Neutrophil (primary cell): ENCODE measurements at regions not wholly inside any gene's neighbourhood (a gene's known extent, or its start where the extent isn't known, plus 50 kb on each side); places are given as distances from the start of the nearest gene placed in this dataset.

Source experiments
- H3K27ac ChIP-seq: fragments of 200-600 bp; sonication (generic); 2 replicates; pipeline ENCODE4 v1.5.1; 2016; ENCODE audit warnings: mild to moderate bottlenecking, moderate library complexity
- H3K27me3 ChIP-seq: fragments of 200-600 bp; sonication (generic); 2 replicates; pipeline ENCODE4 v1.6.0; 2016; ENCODE audit warnings: mild to moderate bottlenecking
- H3K36me3 ChIP-seq: fragments of 200-600 bp; sonication (generic); 2 replicates; pipeline ENCODE4 v1.5.1; 2017
- H3K4me1 ChIP-seq, 2 experiments: fragments of 200-600 bp in 1 of 2; sonication (generic) in 1 of 2; 1 replicate in 1 of 2; 2 replicates in 1 of 2; pipeline versions ENCODE4 v1.5.1 to v1.6.1; 2013 to 2016; ENCODE audit warnings: low read depth in 1 of 2, low read length in 1 of 2, mild to moderate bottlenecking in 1 of 2, moderate library complexity in 1 of 2; ENCODE audit not compliant: control insufficient read depth in 1 of 2, insufficient read depth in 1 of 2
- H3K4me3 ChIP-seq, 2 experiments: fragments of 200-600 bp in 1 of 2; sonication (generic) in 1 of 2; 1 replicate in 1 of 2; 2 replicates in 1 of 2; pipeline ENCODE4 v1.5.1; 2013 to 2016; ENCODE audit warnings: low read depth in 1 of 2, low read length in 1 of 2, mild to moderate bottlenecking in 1 of 2, moderate library complexity in 1 of 2
- H3K9me3 ChIP-seq: fragments of 200-600 bp; sonication (generic); 2 replicates; pipeline ENCODE4 v1.5.1; 2016
- TF ChIP-seq, protein P1 (sequence below): fragments of 200-600 bp; sonication (generic); IDR thresholded peaks from 2 replicates; pipeline ENCODE4 v1.5.1; 2016; ENCODE audit warnings: antibody characterized with exemption

DNA sequence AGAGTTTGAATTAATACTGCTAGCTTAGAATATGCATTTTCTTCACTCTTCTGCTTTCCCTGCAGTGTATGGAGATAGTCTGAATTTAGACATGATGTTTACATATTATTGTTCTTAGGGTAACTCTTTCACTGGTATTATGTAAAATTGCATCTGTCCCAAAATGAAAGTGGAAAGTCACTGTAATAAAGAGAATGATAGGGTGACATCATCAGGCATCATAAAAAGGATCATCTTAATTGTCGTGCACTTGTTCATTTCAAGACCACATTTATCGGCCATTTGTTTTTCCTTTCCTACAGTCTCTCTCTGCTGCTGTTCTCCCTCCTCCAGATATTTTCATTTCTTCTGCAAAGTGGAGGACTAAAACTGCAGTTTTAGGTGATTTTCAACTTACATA lies 61.9 kb upstream of the ZNF281 start:
- H3K36me3 ChIP-seq, result no peaks in the 10 kb centered on the region
- TF ChIP-seq, protein P1, sequence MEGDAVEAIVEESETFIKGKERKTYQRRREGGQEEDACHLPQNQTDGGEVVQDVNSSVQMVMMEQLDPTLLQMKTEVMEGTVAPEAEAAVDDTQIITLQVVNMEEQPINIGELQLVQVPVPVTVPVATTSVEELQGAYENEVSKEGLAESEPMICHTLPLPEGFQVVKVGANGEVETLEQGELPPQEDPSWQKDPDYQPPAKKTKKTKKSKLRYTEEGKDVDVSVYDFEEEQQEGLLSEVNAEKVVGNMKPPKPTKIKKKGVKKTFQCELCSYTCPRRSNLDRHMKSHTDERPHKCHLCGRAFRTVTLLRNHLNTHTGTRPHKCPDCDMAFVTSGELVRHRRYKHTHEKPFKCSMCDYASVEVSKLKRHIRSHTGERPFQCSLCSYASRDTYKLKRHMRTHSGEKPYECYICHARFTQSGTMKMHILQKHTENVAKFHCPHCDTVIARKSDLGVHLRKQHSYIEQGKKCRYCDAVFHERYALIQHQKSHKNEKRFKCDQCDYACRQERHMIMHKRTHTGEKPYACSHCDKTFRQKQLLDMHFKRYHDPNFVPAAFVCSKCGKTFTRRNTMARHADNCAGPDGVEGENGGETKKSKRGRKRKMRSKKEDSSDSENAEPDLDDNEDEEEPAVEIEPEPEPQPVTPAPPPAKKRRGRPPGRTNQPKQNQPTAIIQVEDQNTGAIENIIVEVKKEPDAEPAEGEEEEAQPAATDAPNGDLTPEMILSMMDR, result no peak

GRCh38 chr1:200468264-200469001 lies 58.6 kb upstream of the ZNF281 start:
- H3K9me3 ChIP-seq, result no peaks in the 10 kb centered on the region
- TF ChIP-seq, protein P1, result no peak
- H3K4me3 ChIP-seq, result no peak overlapping the region
- H3K36me3 ChIP-seq, result no peaks in the 10 kb centered on the region
- no peaks in the 10 kb centered on the region for H3K4me1 ChIP-seq
- H3K27ac ChIP-seq, result no peak overlapping the region
- H3K27me3 ChIP-seq, result no peaks in the 10 kb centered on the region

More for the DNA sequence above, 61.9 kb upstream of the ZNF281 start:
- Histone ChIP-seq H3K27ac (no peak overlapping the region), H3K4me3 (no peak overlapping the region), H3K4me1 (no peaks in the 10 kb centered on the region), H3K27me3 (no peaks in the 10 kb centered on the region), H3K9me3 (no peaks in the 10 kb centered on the region)

DNA sequence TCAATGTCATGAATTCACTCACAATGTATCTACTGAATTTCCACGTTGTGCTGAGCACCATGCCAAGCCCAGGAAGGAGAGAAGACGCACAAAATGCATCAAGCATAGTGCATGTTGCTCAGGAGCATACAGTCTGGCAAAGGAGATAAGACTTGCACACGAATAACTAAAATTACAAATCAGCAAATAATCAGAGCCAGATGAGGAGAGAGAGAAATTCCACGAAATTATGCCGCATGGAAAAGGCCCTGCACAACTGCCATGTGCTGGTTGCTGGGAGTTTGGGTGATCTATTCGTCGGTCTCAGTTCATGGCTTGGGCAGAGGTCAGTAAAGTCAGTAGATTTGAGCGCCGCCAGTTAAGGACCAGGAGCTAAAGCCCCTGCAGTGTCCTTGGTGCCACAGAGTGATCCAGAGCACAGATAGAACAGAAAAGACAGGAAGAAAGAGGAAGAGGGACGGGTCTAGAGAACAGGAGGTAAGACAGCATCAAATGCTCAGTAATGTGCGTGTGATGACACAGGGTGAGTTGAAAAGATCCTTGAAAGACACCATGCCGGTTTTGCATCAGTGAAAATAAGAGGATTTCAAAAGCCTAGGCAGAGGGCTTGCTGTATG lies 55.1 kb upstream of the ZNF281 start:
- no peaks in the 10 kb centered on the region for H3K36me3 ChIP-seq
- H3K9me3 ChIP-seq, result no peaks in the 10 kb centered on the region
- TF ChIP-seq, protein P1, result no peak
- H3K4me1 ChIP-seq, result no peaks in the 10 kb centered on the region
- no peaks in the 10 kb centered on the region for H3K27me3 ChIP-seq
- H3K27ac ChIP-seq, result no peak overlapping the region
- no peak overlapping the region for H3K4me3 ChIP-seq
